Pulmonary artery endothelial cell (primary cell): ENCODE measurements at regions not wholly inside any gene's neighbourhood (a gene's known extent, or its start where the extent isn't known, plus 50 kb on each side); places are given as distances from the start of the nearest gene placed in this dataset.
"Not testable (repeated sequence)": the region's sequence is repeated elsewhere in the genome, so short reads cannot be mapped to it uniquely, and the experiment has no call there.

Experiments
- DNase-seq: peaks from one replicate; pipeline ENCODE4 v3.0.0-alpha.2; 2011; ENCODE audit warnings: low read depth, low spot score

DNA sequence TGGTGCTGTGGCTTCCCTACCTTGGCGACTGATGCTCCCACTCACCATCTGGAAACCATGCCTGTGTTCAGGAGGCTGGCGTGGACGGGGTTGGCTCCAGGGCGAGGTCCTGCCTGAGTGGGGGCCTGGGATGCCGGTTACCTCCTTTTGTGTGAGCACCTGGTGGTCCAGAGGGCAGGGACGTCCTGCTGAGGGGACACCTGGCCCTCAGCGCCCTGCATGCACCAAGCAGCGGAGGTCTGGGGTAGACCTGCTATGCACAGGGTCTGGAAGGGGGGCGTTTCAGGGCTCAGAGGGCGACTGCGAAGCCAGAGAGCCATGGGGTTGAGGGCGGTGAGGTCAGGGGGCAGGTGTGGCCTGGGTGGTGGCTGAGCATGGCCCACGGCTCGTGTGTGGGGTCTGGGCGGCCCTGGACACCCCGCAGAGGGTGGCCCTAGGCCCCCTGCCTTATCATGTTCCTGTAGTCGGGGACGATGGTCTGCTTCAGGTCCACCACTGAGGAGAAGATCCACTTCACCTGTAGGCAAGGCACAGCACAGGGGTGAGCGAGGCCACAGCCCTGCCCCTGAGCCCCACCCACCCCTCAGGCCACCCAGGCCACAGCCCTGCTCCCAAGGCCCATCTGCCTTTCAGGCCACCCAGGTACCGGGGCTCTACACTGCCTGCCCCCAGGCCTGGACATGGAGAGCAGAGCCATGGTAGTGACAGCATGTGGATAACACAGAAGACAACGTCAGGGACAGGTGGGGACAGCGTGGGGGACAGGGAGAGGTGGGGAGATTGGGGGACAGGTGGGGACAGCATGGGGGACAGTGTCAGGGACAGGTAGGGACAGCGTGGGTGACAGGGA lies 95.3 kb downstream of the TMEM121 start:
- DNase-seq: not testable (repeated sequence)

- DNase-seq: no peak
These were observed 96.1 kb downstream of the TMEM121 start for GRCh38 chr14:105622329-105622955.

GRCh38 chr14:105623178-105623577 lies 96.8 kb downstream of the TMEM121 start:
- not testable (repeated sequence) for DNase-seq

GRCh38 chr14:105624346-105624745 lies 98.0 kb downstream of the TMEM121 start:
- not testable (repeated sequence) for DNase-seq

DNA sequence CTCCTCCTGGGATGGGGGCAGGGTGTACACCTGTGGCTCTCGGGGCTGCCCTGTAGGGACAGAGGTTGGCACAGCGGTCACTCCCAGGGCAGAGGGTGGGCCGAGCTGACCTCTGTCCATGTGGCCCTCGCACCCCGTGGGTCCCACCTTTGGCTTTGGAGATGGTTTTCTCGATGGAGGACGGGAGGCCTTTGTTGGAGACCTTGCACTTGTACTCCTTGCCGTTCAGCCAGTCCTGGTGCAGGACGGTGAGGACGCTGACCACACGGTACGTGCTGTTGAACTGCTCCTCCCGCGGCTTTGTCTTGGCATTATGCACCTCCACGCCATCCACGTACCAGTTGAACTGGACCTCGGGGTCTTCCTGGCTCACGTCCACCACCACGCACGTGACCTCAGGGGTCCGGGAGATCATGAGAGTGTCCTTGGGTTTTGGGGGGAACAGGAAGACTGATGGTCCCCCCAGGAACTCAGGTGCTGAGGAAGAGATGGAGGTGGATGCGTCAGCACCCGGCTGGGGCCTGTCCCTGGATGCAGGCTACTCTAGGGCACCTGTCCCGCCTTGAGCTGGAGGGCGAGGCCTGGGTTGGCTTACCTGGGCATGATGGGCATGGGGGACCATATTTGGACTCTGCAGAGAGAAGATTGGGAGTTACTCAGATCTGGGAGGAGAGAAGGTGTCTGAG lies 98.5 kb downstream of the TMEM121 start:
- not testable (repeated sequence) for DNase-seq

DNA sequence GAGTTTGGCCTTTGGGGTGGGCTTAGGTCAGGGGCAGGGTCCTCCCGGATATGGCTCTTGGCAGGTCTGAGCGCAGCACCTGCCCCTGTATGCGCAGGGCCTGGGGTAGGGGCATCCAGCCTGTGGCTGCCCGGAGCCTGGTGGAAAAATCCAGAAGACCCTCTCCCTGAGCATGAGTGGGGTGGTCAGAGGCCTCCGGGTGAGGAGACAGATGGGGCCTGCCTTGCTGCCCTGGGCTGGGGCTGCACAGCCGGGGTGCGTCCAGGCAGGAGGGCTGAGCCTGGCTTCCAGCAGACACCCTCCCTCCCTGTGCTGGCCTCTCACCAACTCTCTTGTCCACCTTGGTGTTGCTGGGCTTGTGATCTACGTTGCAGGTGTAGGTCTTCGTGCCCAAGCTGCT lies 99.1 kb downstream of the TMEM121 start:
- not testable (repeated sequence) for DNase-seq

DNA sequence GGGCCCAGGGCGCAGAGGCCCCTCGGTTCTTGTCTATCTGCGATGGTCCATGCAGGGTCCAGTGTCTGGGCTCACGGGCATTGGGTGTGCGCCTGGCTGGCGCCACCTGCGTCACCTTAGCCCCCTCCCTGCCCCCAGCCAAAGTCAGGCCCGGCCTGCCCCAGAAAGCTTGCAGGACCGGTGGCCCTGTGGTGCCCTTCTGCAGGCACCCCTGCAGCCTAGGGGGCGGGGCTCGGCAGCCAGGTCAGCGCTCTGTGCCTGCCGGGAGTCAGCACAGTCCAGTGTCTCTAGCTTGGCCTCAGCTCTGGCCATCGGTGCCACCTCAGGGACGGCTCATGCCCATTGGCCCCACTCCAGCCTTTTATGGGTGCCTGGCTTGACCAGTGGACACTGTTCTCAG lies 99.7 kb downstream of the TMEM121 start:
- not testable (repeated sequence) for DNase-seq

DNA sequence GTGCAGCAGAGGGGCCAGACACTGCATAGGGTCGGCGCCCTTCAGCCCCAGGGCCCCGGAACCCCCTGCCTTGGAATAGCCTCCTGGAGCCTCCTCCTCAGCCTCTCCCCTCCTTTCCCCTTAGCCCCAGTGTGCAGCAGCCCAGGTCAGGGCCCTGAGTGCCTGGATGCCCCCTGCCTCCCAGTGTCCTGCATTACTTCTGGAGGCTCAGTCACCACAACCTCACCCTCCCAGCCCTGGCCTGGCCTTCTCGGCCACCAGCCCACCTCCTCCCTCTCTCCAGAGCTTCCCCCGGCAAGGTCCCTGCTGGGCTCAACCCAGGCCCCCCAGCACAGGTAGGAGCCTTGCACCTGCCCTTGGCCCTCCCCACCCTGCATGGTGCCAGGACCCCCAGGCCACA lies 100.3 kb downstream of the TMEM121 start:
- DNase-seq: not testable (repeated sequence)

GRCh38 chr14:105627287-105627686 lies 100.9 kb downstream of the TMEM121 start:
- DNase-seq: not testable (repeated sequence)

DNA sequence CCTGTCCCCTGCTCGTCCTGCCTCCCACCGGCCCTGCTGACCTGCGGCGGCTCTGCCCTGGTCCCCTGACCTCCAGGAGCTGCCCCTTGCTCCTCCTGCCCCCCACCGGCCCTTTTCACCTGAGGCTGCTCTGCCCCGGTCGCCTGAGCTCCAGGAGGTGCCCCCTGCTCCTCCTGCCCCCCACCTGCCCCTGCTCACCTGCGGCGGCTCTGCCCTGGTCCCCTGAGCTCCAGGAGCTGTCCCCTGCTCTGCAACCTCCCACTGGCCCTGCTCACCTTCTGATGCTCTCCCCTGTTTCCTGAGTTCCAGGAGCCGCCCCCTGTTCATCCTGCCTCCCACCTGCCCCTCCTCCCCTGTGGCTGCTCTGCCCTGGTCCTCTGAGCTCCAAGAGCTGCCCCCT lies 101.3 kb downstream of the TMEM121 start:
- DNase-seq: no peak

DNA sequence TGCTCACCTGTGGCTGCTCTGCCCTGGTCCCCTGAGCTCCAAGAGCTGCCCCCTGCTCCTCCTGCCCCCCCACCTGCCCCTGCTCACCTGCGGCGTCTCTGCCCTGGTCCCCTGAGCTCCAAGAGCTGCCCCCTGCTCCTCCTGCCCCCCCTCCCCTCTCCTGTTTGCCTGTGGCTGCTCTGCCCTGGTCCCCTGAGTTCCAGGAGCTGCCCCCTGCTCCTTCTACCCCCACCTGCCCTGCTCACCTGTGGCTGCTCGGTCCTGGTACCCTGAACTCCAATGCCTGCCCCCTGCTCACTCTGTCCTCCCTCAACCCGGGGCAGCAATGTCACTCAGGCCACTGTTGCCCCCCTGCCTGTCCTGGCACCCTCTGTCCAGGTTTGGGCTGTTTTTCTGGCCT lies 101.7 kb downstream of the TMEM121 start:
- DNase-seq: not testable (repeated sequence)

- DNase-seq: not testable (repeated sequence)
These were observed 102.2 kb downstream of the TMEM121 start for GRCh38 chr14:105628531-105629067.

DNA sequence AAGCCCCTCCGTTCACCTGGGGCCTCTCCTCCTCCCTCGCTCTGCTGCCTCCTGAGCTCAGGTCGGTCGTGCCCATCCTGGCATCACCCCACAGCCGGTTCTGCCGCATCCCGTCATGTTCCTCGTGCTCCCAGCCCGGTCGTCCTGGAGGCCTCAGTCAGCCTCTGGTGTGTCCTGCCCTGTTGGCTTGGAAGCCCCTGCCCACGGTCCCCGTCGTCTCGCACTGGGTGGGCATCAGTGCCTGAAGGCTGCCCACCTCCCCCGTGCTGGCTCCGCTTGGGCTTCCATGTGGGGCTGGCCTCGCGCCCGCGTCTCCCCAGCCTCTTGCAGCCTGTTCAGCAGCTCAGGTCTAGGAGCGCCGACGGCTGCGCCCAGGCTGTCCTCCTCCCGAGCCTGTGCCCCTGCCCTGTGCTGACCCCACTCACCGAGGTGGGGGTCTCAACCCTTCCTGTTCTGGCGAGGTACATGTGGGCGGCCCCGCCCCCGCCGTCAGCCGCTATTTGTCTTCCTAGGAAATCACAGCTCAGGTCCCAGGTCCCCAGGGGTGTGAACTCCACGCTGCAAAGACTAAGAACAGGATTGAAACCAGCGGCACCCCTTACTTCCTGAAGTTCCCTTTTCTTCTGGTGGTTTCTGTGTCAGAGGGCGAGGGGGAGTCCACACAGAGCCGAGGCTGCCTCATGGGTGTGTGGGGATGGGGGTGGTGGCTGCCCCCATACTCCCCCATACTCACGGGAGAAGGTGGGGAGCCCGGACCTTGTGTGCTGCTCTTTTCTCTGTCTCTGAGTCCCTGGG lies 102.9 kb downstream of the TMEM121 start:
- not testable (repeated sequence) for DNase-seq

GRCh38 chr14:105629886-105630215 lies 103.5 kb downstream of the TMEM121 start:
- no peak for DNase-seq

DNA sequence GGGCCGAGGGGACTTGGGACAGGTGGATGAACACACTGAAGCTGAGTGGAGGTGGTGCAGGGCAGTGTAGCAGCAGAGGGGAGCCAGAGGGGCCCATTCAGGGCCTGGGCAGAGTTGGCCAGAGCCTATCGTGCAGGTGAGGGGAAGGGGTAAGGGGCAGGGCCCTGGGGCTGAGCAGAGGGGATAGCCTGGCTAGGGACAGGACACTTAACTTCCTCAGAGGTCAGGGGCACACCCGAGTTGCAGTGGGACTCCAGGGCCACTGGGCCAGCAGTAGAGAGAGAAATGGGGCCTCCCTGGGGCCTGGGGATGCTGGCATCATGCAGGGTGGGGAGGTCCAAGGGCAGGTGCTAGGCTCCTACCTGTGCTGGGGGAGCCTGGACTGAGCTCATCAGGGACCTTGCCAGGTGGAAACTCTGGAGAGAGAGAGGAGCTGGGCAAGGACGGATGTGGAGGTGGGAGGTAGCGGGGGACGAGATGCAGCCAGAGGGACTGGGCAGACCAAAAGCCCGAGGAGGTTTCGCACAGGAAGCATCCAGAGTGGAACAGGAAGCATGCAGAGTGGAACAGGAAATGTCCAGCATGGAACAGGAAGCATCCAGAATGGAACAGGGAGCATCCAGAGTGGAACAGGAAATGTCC lies 104.0 kb downstream of the TMEM121 start:
- DNase-seq: not testable (repeated sequence)

- DNase-seq: not testable (repeated sequence)
These were observed 104.8 kb downstream of the TMEM121 start for GRCh38 chr14:105630935-105631779.

- no peak for DNase-seq
These were observed 105.6 kb downstream of the TMEM121 start for GRCh38 chr14:105632010-105632409.

GRCh38 chr14:105633596-105633995 lies 107.2 kb downstream of the TMEM121 start:
- not testable (repeated sequence) for DNase-seq

GRCh38 chr14:105635560-105635959 lies 109.2 kb downstream of the TMEM121 start:
- DNase-seq: no peak

GRCh38 chr14:105636021-105636420 lies 109.6 kb downstream of the TMEM121 start:
- DNase-seq: not testable (repeated sequence)
